ENCODE measurements at regions not wholly inside any gene's neighbourhood (a gene's known extent, or its start where the extent isn't known, plus 50 kb on each side); places are given as distances from the start of the nearest gene placed in this dataset.

DNA sequence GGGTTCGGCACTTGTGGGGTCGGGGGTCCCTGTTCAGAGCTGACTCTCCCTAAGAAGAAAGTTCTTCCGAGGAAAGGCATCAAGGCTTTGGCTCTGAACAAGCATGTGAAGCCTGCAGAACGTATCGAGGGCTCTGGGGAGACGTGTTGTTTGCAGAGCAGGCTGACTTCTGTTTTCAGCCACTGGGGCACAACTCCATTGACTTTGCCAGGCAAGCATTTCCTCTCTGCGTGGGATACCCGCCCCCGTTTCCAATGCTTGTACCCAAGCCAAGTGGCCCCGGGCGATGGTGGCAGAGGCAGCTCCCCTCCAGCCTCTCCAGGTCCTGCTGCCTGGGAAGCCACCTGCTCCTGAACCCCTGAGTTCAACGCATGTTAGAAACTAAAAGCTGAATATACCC lies 255.7 kb downstream of the RBFOX3 start:
- DNase-seq, result no peak

DNA sequence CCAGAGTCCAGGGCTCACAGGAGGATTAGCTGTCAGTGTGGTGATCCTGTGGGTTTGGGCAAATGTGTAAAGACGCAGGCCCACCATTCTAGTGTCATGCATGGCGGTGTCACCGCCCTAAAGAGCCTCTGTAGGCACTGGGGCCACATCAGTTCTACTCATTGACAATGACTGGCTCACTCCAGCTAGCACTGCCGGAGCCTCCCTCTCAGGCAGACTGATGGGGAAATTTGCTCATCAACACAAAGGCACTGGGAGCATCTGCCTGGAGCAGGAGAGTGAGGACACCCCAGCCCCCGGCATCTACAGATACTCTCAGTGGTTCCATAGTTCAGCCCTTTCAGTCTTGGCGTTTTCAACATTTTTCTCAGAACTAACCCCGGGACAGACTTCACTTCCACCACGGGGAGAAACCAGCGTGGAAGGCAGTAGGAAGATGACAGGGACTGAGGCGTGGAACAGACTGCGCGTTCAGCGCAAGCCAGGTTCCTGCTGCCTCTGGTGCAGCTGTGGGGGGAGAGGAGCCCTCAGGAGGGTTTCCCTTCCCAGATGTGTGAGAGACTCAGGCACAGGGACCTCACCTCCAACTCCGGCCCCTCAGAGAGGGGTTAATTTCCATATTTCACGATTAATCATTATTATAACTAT lies 256.6 kb downstream of the RBFOX3 start:
- no peak for DNase-seq

DNA sequence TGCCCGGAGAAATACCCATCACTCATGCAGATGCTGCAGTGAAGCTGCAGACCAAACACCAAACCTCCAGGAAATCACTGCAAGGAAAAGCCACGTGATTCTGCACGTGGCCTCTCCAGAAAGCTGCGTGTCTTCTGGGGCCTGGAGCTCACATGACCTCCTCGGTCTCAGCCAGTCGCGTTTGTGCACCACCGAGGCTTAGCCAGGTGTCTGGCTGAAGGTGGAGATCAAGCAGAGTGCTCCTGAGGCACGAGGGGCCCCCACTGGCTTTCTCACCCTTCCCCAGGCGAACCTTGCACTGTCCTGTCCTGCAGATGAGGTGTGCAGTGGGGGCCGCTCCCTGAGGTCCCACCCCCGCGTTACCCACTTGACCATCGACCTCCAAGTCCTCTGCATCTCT lies 257.3 kb downstream of the RBFOX3 start:
- DNase-seq, result no peak

DNA sequence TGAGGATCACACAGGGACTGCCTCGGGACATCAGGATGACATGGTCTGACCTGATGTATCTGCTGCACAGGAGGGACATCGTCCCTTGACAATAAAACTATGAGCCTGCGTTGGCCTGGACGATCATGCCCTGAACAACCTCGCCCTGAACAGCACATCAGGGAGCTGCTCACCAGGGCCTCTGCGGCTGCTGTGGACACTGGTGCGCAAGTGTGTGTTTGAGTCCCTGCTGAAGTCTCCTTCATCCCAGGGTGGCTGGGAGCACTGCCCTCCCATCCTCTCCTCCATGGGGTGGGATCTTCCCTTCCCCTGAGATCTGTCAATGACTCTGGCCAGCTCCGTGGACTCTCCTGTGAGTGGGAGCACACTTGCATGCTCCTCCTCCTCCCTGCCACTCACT lies 257.8 kb downstream of the RBFOX3 start:
- DNase-seq, result no peak

DNA sequence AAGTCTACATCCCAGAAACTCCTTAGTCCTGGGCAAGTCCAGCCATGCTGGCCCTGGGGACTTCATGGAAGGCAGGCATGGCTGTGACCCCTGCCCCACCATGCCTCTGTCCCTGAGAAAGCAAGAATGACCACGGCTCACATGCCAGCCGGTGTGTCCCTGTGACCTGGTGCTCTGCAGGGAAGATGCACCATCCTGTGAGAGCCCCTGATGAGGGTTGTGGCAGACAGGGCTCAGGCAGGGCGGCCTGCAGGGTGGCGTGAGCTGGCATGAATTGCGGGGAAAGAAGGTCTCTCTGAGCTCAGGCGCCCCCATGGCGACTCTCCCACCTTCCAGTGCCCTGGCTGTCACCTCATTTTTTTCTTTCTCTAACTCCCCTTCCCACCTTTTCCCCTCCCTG lies 260.3 kb downstream of the RBFOX3 start:
- no peak for DNase-seq

DNA sequence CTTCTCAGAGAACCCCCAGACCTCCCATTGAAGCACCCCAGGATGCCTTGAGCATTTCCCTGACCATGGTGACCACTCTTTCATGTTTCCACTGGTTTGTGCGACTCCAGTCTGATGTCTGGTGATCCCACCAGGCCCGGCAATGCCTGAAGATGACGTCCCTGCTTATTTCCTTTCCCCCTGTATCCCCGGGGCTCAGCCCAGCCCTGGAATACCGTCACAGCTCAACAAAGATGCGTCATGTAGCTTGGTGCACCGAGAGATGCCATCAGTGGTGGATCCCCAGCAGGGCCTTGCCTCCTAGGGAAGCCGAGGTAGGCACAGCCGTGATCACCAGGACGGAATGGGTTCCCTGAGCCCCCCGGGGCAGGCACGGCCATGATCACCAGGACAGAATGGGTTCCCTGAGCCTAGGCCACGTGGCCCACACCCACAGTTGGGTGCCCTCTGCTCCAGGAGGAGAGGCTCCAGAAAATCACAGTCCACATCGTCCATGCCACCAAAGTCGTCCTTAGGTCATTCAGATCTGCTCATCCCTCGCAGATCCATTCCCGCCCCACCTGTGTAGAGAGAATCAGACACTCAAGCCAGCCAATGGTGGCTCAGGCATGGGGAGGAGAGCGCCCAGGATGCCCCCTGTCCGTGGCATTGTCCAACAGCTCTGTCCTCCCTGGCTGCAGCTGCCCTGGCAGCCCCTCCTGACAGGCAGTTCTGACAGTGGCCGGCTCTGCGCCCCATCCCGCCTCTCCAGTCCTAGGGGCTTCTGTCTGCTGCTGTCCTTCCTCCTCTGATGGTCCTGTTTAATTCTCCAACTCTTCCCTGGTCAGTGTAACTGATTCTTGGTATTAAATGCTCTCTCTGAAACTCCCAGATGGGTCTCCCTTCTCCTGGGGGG lies 261.1 kb downstream of the RBFOX3 start:
- DNase-seq, result no peak

DNA sequence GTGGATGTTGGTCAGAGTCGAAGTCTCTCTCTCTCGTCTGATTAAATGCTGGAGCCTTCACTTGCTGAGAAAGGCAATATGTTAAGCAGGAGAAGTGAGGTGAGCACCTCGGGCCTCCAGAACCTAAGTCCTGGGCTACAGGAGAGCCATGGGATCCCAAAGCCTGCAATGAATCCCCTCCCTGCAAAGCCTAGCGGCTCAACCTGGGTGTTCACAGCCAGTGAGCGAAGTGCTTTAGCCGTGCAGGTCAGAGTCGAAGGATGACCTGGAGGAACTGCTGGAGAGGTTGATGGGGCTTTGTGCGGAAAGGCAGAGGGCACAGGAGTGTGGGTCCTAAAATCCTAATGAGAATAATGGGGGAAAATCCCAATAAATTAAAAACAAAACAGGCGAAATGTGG lies 267.8 kb downstream of the ENGASE start:
- no peak for DNase-seq

DNA sequence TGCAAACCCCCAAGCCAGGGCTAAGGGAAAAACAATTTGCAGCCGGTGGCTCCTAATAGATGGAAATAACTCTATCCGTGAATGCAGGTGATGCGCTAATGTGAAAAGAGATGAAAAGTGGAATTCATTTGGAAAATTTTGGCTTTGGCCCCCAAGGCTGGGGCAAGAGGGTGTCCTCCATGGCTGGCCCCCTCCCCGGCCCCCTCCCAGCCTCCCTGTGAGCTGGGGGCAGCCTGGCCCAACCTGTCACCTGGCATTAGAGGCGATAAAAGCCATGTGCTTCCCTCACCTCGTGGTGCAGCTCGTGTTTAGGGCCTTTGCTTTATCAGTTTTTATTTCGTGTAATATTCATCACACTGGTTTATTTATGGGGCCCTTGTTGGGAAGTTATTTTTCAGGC lies 267.2 kb downstream of the ENGASE start:
- DNase-seq, result no peak

DNA sequence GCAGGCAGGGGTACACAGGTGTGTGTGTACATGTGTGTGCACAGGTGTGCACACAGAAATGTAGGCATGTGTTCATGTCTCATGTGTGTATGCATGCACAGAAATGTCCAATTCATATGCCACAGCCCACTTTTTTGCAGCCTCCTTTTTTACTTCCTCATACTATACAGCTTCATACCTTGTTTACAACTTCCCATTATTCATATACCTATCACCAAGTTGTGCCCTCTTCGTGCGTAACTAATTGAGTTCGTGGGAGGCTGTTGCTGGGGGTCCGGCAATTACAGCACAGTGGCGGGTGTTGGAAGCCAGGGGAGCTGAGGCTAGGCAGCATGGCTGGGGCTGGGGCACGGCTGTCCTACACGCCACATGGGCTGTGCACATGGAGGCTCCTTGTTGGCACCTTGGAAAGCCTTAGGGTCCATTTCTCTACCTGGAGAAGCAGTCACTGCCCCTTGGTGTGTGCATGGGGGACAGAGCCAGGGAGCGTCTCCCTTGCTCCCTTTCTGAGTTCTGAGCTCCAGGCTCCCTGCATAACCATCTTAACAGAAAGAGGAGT lies 266.7 kb downstream of the ENGASE start:
- no peak for DNase-seq

DNA sequence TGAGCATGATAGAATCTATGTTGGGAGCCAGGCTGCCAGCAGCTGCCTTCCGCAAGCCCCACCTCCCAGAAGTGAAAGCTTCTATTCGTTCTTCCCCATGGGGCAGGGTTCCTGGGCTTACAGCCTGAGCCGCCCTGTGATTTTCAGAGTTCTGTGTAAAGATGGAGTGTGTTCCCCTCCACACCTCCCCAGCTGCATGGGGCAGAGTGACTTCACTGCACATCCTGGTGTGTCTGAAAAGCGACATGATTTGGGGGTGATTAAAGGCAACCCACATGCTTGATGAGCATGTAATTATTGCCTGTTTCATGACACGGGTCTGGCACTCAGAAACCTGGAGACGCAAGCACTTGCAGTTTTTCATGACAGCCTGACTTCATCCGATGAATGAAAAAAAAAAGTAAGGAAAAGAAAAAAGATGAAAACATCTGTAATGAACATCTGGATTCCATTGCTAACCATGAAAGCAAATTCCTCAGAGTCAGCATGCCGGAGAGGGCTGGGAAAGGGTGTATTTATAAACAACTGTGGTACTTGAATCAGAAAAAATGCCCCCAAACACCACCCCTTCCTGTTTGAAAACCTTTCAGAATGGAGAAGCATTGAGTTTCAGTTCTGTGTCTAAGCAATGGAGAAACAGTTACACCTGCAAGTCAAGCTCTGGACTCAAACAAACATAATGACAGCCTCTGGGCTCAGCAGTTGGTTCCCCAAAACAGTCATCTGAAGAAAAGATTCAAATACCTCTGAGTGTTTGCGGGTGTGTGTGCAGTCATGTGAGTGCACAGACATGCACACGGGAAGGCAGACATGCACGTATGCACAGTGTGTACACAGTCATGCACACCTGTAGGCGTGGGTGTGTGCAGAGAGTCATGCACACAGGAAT lies 266.0 kb downstream of the ENGASE start:
- DNase-seq, result no peak

DNA sequence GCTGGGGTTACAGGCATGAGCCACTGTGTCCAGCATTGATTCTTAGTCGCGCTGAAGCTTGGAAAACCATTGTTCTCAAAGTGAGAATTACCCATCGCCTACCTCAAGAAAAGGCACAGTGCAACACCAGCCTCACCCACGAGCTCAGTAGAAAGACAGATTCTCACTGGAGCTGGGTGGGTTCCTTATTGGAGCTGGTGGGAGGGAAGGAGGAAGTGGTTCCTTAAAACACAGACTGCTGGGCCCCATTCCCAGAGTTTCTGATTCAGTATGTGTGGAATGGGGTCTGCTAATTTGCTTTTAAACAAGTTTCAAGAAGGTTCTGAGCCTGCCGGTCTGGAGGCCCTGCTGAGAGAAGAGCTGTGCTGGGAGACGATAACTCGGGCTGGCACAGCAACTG lies 264.7 kb downstream of the ENGASE start:
- no peak for DNase-seq

DNA sequence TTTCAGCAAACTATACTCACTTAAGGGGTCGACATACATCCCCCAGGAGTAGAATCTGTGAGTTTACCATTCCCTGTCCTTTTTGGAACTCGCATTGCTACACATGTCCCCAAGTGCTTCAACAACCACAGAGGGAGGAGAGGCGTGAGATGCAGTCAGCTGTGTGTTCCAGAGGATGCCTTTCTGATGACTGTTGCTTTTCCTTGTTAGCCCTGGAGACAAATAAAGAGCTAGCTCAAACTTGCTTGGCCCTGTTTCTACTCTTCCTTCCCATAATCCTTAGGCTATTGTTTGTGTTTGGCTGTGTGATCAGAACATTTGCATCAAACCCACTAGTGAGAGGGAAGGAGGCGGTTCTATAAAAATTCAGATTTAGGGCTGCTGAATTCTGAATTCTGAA lies 264.0 kb downstream of the ENGASE start:
- DNase-seq, result no peak

DNA sequence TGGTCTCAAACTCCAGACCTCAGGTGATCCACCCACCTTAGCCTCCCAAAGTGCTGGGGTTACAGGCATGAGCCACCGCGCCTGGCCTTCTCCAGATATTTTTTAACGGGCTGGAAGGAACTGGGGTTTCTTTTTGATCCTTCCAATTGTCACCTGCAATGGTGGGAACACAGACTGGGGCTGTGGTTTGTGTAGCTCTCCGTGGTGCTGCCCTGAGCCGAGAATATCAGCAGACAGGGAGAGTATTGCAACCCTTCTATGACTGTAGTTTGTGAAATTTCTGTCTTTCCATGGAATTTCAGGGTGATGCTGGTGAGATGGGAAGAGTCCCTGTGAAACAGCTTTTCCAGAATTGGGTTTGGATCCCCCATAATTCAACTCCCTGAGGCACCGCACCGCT lies 263.5 kb downstream of the ENGASE start:
- DNase-seq, result no peak

DNA sequence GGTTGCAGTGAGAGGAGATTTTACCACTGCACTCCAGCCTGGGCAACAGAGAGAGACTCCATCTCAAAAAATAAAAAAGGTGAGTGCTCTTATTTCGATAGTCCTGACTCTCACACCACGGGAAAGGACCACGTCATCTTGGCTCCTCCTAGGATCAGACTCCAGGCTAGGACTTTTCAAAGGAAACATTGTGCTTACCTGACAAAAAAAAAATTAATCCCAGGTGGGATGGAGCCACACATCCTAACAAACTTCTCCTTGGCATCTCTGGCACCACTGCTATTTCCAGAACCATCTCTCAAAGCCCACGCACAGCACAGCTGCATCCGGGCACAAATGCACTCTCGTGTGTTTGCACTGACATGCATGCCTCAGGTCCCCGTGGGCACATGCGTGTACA lies 262.4 kb downstream of the ENGASE start:
- DNase-seq, result no peak

DNA sequence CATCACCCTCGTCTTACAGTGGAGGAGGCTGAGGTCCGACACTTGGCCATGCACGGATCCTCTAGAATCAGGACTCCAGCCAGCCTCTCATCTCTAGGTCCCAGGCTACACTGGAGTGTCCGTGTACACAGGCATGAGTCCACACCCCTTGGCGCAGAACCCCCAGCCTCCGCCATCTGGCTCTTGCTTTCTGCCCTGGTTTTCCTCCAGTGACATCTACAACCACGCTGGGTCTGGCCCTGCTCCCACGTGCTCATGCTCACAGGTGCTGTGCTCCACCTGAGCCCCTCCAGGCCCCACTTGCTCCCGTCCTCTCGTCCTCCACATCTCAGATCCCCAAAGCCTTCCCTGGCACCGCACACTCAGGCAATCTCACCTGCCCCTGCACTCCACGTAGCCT lies 260.8 kb downstream of the ENGASE start:
- DNase-seq, result no peak

DNA sequence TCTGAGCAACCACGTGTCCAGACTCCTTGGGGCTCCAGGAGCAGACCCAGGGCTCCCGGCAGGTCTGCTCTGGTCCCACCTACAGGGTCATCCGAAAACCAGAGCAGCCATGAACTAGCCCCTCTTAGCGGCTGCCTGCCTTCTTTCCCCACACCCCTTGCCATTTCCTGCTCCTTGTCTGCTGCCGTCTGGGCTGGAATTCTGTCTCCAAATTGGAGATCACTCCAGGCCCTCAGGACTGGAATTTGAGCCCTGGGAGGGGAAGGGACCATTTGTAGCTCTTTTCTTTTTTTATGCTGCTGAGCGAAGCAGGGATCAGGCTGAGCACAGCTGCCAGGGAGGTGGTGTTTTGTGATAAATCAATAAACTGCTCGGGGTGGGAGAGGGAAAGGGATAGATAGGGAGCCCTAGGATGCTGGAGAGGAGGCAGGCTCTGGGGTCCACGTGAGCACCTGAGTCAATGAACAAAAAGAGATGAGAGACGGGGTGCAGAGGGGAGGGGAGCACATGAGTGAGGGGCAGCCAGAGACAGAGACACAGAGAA lies 257.5 kb downstream of the ENGASE start:
- DNase-seq, result no peak

DNA sequence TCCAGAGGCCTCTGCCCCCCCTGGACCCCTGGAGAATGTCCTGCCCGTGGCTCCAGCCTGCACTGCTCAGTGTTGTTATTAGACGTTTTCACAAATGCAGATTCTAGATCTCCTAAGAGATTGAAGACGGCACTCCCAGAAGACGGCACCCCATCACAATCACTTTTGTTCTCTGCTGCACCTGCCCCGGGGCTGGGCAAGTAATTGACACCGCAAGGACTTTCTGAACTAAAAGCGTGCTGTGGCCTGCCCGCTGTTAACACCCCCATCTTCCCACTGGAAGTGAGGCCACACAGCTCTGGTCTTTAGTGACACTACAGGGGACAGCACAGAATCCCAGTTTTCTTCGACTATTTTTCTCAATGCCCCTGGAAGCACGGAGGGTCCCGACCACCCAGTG lies 256.9 kb downstream of the ENGASE start:
- DNase-seq, result no peak

DNA sequence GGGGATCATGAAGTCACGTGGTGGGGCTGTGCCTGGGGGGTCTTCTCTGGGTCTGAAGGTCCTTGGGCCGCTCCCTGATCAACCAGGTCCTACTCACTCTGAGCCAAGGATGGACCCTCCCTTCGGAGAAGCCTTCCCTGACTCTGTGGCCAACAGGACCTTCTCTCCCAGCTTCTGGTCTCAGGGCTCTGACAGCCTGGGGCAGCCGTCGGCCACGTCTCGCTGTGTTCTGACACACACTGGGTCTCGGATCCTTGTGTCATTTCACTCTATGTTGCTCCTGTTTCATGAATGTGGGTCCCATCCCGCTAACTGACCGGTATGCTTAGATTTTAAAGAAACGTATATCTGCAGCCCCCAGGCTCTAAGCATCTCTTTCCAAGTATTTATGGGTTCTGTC lies 256.1 kb downstream of the ENGASE start:
- DNase-seq, result no peak

DNA sequence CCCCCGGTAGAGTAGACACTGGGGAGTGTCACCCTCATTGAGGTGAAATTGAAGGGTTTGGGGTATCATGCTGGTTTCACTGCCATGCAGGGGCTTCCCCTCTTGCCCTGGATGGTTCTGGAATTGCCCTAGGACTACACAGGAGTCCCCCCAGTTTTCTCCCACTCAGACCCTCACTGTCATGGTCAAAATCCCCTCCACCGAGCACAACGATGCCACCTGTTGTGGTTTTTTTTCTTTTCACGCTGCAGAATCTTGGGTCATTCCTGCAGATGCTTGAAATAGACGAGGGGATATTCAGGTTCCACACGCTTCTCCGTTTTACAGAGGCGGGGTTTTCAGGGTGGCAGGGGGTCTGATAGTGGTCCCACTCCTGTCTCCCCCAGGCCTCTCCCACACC lies 255.6 kb downstream of the ENGASE start:
- no peak for DNase-seq

DNA sequence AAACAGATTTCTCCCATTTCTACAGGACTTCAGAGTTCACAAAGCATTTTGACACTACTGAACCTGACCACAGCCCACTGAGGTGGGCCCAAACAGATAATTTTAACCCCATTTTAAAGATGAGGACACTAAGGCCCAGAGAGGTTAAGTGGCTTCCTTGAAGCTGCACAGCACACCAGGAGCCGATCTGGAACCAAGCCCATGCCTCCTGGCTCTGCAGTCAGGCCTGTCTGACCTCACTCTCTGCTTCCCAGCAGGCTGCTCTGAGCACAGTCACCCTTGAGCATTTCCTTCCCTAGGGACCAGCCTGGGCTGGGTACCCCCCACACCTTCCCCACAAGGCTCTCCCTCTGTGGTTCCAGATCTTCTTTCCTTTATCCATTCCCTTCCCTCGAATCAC lies 252.2 kb downstream of the ENGASE start:
- DNase-seq, result no peak

DNA sequence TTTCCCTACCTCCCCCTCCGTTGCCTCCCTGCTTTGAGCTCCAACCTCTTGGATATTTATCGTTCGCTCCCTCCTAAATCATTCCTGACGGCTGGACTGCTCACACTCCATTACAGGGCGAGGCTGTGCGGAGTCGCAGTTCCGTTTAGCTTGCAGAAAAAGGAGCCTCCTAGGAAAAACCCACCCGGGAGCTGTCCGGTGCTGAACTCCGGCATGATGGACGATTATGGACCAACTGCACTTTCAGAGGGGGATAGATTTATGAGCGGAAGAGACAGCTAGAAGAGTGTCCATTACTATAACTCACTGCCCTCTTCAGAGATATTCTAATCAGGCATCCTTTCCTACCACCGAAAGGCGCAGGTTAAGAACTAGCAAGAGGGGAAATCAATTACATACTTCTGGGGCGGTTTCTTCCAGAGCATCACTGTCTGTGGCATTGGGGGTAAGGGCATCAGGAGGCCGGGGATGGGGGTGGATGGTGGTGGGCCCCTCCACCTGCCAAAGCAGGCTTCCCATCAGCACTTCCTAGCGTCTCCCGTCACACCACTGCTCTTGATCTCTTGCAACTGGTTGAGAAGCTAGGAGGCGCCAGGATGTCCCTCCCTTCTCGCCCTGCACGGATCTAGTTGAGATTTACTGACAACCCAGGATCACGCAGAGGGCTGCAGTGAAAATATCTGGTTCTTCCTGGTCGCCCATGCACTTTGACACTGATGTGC lies 251.2 kb downstream of the ENGASE start:
- DNase-seq, result no peak
